ENCODE measurements at regions not wholly inside any gene's neighbourhood (a gene's known extent, or its start where the extent isn't known, plus 50 kb on each side); places are given as distances from the start of the nearest gene placed in this dataset.
"Not testable (repeated sequence)": the region's sequence is repeated elsewhere in the genome, so short reads cannot be mapped to it uniquely, and the experiment has no call there.

- H3K4me1 ChIP-seq (ENCODE audit: control insufficient read depth, insufficient read depth, low read length); POLR2A ChIA-PET; H3K9me3 ChIP-seq (ENCODE audit: control insufficient read depth, insufficient read depth, low read depth, low read length); H3K27ac ChIP-seq (ENCODE audit: extremely low read depth, low read depth, low read length); H3K4me3 ChIP-seq (ENCODE audit: low read depth, low read length); H3K36me3 ChIP-seq (ENCODE audit: control insufficient read depth in 2 of 2, insufficient read depth in 1 of 2, low read length in 2 of 2); CTCF ChIA-PET: not testable (repeated sequence)
These were observed 1495.9 kb upstream of the DDX18 start for GRCh38 chr2:116318551-116318950.

- TF ChIP-seq ZNF560 (tag by site-specific recombination; IDR thresholded peaks at IDR 0.05; ENCODE audit: borderline replicate concordance) (no peak), ZNF514 (tag by site-specific recombination; IDR thresholded peaks at IDR 0.05) (no peak), GLI4 (tag by site-specific recombination; IDR thresholded peaks at IDR 0.05) (no peak), ZNF266 (tag by site-specific recombination; IDR thresholded peaks at IDR 0.05; ENCODE audit: low read depth) (no peak)
- TF ChIP-seq, protein P1, sequence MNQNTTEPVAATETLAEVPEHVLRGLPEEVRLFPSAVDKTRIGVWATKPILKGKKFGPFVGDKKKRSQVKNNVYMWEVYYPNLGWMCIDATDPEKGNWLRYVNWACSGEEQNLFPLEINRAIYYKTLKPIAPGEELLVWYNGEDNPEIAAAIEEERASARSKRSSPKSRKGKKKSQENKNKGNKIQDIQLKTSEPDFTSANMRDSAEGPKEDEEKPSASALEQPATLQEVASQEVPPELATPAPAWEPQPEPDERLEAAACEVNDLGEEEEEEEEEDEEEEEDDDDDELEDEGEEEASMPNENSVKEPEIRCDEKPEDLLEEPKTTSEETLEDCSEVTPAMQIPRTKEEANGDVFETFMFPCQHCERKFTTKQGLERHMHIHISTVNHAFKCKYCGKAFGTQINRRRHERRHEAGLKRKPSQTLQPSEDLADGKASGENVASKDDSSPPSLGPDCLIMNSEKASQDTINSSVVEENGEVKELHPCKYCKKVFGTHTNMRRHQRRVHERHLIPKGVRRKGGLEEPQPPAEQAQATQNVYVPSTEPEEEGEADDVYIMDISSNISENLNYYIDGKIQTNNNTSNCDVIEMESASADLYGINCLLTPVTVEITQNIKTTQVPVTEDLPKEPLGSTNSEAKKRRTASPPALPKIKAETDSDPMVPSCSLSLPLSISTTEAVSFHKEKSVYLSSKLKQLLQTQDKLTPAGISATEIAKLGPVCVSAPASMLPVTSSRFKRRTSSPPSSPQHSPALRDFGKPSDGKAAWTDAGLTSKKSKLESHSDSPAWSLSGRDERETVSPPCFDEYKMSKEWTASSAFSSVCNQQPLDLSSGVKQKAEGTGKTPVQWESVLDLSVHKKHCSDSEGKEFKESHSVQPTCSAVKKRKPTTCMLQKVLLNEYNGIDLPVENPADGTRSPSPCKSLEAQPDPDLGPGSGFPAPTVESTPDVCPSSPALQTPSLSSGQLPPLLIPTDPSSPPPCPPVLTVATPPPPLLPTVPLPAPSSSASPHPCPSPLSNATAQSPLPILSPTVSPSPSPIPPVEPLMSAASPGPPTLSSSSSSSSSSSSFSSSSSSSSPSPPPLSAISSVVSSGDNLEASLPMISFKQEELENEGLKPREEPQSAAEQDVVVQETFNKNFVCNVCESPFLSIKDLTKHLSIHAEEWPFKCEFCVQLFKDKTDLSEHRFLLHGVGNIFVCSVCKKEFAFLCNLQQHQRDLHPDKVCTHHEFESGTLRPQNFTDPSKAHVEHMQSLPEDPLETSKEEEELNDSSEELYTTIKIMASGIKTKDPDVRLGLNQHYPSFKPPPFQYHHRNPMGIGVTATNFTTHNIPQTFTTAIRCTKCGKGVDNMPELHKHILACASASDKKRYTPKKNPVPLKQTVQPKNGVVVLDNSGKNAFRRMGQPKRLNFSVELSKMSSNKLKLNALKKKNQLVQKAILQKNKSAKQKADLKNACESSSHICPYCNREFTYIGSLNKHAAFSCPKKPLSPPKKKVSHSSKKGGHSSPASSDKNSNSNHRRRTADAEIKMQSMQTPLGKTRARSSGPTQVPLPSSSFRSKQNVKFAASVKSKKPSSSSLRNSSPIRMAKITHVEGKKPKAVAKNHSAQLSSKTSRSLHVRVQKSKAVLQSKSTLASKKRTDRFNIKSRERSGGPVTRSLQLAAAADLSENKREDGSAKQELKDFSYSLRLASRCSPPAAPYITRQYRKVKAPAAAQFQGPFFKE (tag by site-specific recombination; IDR thresholded peaks at IDR 0.05; ENCODE audit: borderline replicate concordance) = no peak
- POLR2A ChIA-PET = no interaction called here
- Histone ChIP-seq H3K4me1 (ENCODE audit: control insufficient read depth, insufficient read depth, low read length) (no peaks in the 10 kb centered on the region), H3K9me3 (ENCODE audit: control insufficient read depth, insufficient read depth, low read depth, low read length) (no peaks in the 10 kb centered on the region), H3K4me3 (ENCODE audit: low read depth, low read length) (no peak overlapping the region), H3K27ac (ENCODE audit: extremely low read depth, low read depth, low read length) (no peak overlapping the region), H3K36me3 (ENCODE audit: control insufficient read depth in 2 of 2, insufficient read depth in 1 of 2, low read length in 2 of 2) (no peaks in the 10 kb centered on the region)
- CTCF ChIA-PET = no interaction called here
These were observed 1495.5 kb upstream of the DDX18 start for GRCh38 chr2:116319001-116319400.

DNA sequence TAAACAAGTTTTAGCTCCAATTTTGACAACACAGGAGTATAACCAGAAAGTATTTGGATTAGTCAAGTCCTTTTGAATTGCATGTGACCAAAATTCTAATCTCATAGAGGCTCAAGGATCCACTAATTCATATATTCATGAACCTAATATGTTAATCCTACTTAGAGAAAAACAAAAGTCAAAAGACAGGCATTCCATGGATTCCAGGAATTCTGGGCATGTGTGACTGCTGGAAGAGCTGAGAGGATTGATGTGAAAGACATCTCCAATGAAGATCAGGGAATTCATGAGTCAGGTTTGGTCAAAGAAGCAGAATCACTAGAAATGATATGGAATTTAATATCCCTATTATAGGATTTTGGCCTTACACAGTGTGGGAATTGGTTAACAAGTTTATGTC, 1494.6 kb upstream of the DDX18 start:
- Histone ChIP-seq H3K36me3 (ENCODE audit: control insufficient read depth in 2 of 2, insufficient read depth in 1 of 2, low read length in 2 of 2) (no peaks in the 10 kb centered on the region), H3K4me3 (ENCODE audit: low read depth, low read length) (no peak overlapping the region), H3K27ac (ENCODE audit: extremely low read depth, low read depth, low read length) (no peak overlapping the region), H3K4me1 (ENCODE audit: control insufficient read depth, insufficient read depth, low read length) (no peaks in the 10 kb centered on the region), H3K9me3 (ENCODE audit: control insufficient read depth, insufficient read depth, low read depth, low read length) (no peaks in the 10 kb centered on the region)
- POLR2A ChIA-PET = no interaction called here
- TF ChIP-seq ZSCAN16 (tag by site-specific recombination; IDR thresholded peaks at IDR 0.05) (no peak), ZBTB44 (tag by site-specific recombination; IDR thresholded peaks at IDR 0.05) (no peak), IKZF3 (tag by site-specific recombination; IDR thresholded peaks at IDR 0.05) (no peak), ZNF16 (tag by site-specific recombination; IDR thresholded peaks at IDR 0.05; ENCODE audit: low read depth) (no peak), ZNF707 (tag by site-specific recombination; IDR thresholded peaks at IDR 0.05) (no peak)
- CTCF ChIA-PET = no interaction called here

DNA sequence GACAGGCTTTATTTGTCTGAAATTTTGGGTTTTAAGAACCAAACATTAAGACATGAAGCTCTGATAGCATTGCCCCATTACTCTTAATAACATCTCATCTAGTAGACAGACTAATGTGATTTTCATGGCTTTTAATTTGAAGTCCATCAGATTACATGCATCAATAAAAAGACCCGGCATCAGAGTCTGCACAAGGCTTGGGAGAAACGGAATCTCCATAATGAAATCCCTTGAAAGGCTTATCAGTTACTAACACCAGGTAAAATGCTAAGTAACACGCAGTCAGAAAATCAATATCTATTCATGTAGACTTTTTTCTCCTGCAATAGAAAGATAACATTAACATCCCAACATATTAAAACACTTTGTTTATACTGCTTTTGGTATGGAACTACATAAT, 1485.2 kb upstream of the DDX18 start:
- CTCF ChIA-PET = no interaction called here
- Histone ChIP-seq H3K36me3 (ENCODE audit: control insufficient read depth in 2 of 2, insufficient read depth in 1 of 2, low read length in 2 of 2) (no peaks in the 10 kb centered on the region), H3K27ac (ENCODE audit: extremely low read depth, low read depth, low read length) (no peak overlapping the region), H3K4me1 (ENCODE audit: control insufficient read depth, insufficient read depth, low read length) (no peaks in the 10 kb centered on the region), H3K9me3 (ENCODE audit: control insufficient read depth, insufficient read depth, low read depth, low read length) (no peaks in the 10 kb centered on the region), H3K4me3 (ENCODE audit: low read depth, low read length) (no peak overlapping the region)
- POLR2A ChIA-PET = no interaction called here
- TF ChIP-seq, protein P1 (tag by site-specific recombination; IDR thresholded peaks at IDR 0.05; ENCODE audit: borderline replicate concordance) = no peak
- TF ChIP-seq, protein P2, sequence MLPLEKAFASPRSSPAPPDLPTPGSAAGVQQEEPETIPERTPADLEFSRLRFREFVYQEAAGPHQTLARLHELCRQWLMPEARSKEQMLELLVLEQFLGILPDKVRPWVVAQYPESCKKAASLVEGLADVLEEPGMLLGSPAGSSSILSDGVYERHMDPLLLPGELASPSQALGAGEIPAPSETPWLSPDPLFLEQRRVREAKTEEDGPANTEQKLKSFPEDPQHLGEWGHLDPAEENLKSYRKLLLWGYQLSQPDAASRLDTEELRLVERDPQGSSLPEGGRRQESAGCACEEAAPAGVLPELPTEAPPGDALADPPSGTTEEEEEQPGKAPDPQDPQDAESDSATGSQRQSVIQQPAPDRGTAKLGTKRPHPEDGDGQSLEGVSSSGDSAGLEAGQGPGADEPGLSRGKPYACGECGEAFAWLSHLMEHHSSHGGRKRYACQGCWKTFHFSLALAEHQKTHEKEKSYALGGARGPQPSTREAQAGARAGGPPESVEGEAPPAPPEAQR (tag by site-specific recombination; IDR thresholded peaks at IDR 0.05) = no peak
- TF ChIP-seq ZNF624 (tag by site-specific recombination; IDR thresholded peaks at IDR 0.05) = no peak
- TF ChIP-seq ZNF785 (tag by site-specific recombination; IDR thresholded peaks at IDR 0.05) = no peak
- TF ChIP-seq SP2 (tag by site-specific recombination; IDR thresholded peaks at IDR 0.05) = no peak

Measured in HEK293 (cell line).